ENCODE measurements at regions not wholly inside any gene's neighbourhood (a gene's known extent, or its start where the extent isn't known, plus 50 kb on each side); places are given as distances from the start of the nearest gene placed in this dataset.

DNA sequence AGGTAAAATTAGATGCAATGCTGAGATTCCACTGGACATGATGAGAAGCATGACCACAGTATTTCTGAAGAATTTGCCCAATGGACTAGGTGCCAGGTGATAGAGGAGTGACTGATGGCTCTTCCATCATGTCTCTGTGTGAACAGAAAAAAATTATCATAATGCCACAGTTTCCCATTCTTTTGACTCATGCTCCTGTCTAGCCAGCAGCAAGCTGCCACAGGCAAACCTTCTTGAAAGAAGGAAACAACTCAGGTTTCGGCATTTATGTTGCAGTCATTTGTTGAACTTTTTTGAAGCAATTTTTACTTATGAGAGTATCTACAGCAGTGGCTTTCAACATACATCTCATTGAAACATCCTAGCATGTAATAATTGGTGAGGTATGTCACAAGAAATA lies 284.8 kb upstream of the CD180 start:
- FAIRE-seq = no peak
- dilution Hi-C loops (cut with MboI; ENCODE audit: extremely low pct_ligation_motif_present, low sequenced_read_pairs) = no loop called here
- POLR2A ChIA-PET = no interaction called here

DNA sequence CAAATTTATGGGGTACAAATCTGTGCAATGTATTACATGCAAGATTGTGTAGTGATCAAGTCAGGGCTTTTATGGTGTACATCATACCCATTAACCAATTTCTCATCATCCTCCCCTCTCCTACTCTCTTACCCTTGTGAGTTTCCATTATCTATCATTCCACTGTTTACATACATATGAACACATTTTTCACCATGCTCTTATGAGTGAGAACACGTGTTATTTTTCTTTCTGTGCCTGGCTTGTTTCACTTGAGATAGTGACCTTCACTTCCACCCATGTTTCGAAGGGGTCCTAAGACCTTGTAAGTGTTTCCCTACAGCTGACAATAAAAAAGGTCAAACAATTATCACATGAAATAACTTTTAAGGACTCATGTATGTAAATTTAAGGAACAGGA lies 281.7 kb upstream of the CD180 start:
- intact Hi-C loops (cut with micrococcal nuclease) = no loop called here
- FAIRE-seq = no peak

More for the DNA sequence above, 284.8 kb upstream of the CD180 start:
- Histone ChIP-seq H2AFZ (ENCODE audit: low read depth, low read length) (no peak overlapping the region), H3K4me1 (ENCODE audit: control insufficient read depth, extremely low read depth, insufficient read depth, low read length) (no peaks in the 10 kb centered on the region), H4K20me1 (replicated peaks; ENCODE audit: control insufficient read depth, extremely low read depth, insufficient read depth, low read length) (no peaks in the 10 kb centered on the region), H3K27ac (ENCODE audit: insufficient read depth, low read depth, low read length) (no peak overlapping the region), H3K4me3 (replicated peaks in 1 of 3; ENCODE audit: insufficient read depth in 1 of 3, low read depth in 1 of 3, low read length in 3 of 3) (no peak overlapping the region), H3K36me3 (ENCODE audit: control insufficient read depth in 2 of 2, extremely low read depth in 1 of 2, insufficient read depth in 2 of 2, low read length in 2 of 2) (no peaks in the 10 kb centered on the region), H3K27me3 (ENCODE audit: control insufficient read depth in 2 of 2, insufficient read depth in 2 of 2, low read length in 2 of 2) (no peaks in the 10 kb centered on the region), H3K4me2 (ENCODE audit: insufficient read depth, low read length) (no peak overlapping the region), H3K9me1 (replicated peaks; ENCODE audit: control insufficient read depth, extremely low read depth, insufficient read depth, low read length) (no peaks in the 10 kb centered on the region), H3K9ac (replicated peaks; ENCODE audit: extremely low read depth, insufficient read depth, low read length) (no peak overlapping the region), H3K9me3 (replicated peaks; ENCODE audit: control insufficient read depth, insufficient read depth, low read length) (no peaks in the 10 kb centered on the region), H3K79me2 (ENCODE audit: control insufficient read depth, insufficient read depth, low read length) (no peaks in the 10 kb centered on the region)
- no TSS peak for BruUV-seq (replicated peaks)
- no peak for TF ChIP-seq MYC (IDR thresholded peaks at IDR 0.05; ENCODE audit: low read depth, low read length)
- CTCF ChIA-PET = interaction anchor here (1.3 to 1.6 kb wide), 2 partner anchors 10 to 12 kb away, joined by 4 to 5 read pairs; no protein-coding TSS in a partner anchor
- no peak for DNase-seq (ENCODE audit: low read depth, low spot score)
- intact Hi-C loops (cut with micrococcal nuclease) = no loop called here

More for the DNA sequence above, 281.7 kb upstream of the CD180 start:
- TF ChIP-seq, protein P1, sequence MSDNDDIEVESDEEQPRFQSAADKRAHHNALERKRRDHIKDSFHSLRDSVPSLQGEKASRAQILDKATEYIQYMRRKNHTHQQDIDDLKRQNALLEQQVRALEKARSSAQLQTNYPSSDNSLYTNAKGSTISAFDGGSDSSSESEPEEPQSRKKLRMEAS (IDR thresholded peaks at IDR 0.05; ENCODE audit: insufficient read depth, insufficient read length) = no peak
- TF ChIP-seq JUN (IDR thresholded peaks at IDR 0.05; ENCODE audit: borderline replicate concordance, insufficient read depth, insufficient read length, low read depth) (no peak), POLR2AphosphoS5 (IDR thresholded peaks at IDR 0.05; ENCODE audit: insufficient read depth, low read depth, low read length) (no peak), MYC (IDR thresholded peaks at IDR 0.05; ENCODE audit: low read depth, low read length) (no peak), EZH2 (IDR thresholded peaks at IDR 0.05; ENCODE audit: borderline replicate concordance, low read depth, low read length, severe bottlenecking) (no peak), FOS (IDR thresholded peaks at IDR 0.05; ENCODE audit: borderline replicate concordance, insufficient read depth, low read length) (no peak), GATA2 (IDR thresholded peaks at IDR 0.05; ENCODE audit: insufficient read depth, insufficient read length, low read depth, low read length) (no peak), POLR2A (IDR thresholded peaks at IDR 0.05; ENCODE audit: low read depth, low read length) (no peak)
- TF ChIP-seq, protein P2, sequence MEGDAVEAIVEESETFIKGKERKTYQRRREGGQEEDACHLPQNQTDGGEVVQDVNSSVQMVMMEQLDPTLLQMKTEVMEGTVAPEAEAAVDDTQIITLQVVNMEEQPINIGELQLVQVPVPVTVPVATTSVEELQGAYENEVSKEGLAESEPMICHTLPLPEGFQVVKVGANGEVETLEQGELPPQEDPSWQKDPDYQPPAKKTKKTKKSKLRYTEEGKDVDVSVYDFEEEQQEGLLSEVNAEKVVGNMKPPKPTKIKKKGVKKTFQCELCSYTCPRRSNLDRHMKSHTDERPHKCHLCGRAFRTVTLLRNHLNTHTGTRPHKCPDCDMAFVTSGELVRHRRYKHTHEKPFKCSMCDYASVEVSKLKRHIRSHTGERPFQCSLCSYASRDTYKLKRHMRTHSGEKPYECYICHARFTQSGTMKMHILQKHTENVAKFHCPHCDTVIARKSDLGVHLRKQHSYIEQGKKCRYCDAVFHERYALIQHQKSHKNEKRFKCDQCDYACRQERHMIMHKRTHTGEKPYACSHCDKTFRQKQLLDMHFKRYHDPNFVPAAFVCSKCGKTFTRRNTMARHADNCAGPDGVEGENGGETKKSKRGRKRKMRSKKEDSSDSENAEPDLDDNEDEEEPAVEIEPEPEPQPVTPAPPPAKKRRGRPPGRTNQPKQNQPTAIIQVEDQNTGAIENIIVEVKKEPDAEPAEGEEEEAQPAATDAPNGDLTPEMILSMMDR (IDR thresholded peaks at IDR 0.05; ENCODE audit: extremely low read depth in 1 of 2, insufficient read depth in 1 of 2, low read depth in 1 of 2, low read length in 2 of 2) = no peak
- Histone ChIP-seq H2AFZ (ENCODE audit: low read depth, low read length) (no peak overlapping the region), H3K9ac (replicated peaks; ENCODE audit: extremely low read depth, insufficient read depth, low read length) (no peak overlapping the region), H3K4me3 (replicated peaks in 1 of 3; ENCODE audit: insufficient read depth in 1 of 3, low read depth in 1 of 3, low read length in 3 of 3) (no peak overlapping the region), H3K27ac (ENCODE audit: insufficient read depth, low read depth, low read length) (no peak overlapping the region), H3K27me3 (ENCODE audit: control insufficient read depth in 2 of 2, insufficient read depth in 2 of 2, low read length in 2 of 2) (no peaks in the 10 kb centered on the region), H3K9me1 (replicated peaks; ENCODE audit: control insufficient read depth, extremely low read depth, insufficient read depth, low read length) (no peaks in the 10 kb centered on the region), H4K20me1 (replicated peaks; ENCODE audit: control insufficient read depth, extremely low read depth, insufficient read depth, low read length) (no peaks in the 10 kb centered on the region), H3K4me1 (ENCODE audit: control insufficient read depth, extremely low read depth, insufficient read depth, low read length) (no peaks in the 10 kb centered on the region), H3K79me2 (ENCODE audit: control insufficient read depth, insufficient read depth, low read length) (no peaks in the 10 kb centered on the region), H3K9me3 (replicated peaks; ENCODE audit: control insufficient read depth, insufficient read depth, low read length) (no peaks in the 10 kb centered on the region), H3K36me3 (ENCODE audit: control insufficient read depth in 2 of 2, extremely low read depth in 1 of 2, insufficient read depth in 2 of 2, low read length in 2 of 2) (no peaks in the 10 kb centered on the region), H3K4me2 (ENCODE audit: insufficient read depth, low read length) (no peak overlapping the region)
- CTCF ChIA-PET = interaction anchor here (1.4 to 1.5 kb wide), 2 partner anchors 10 to 13 kb away, joined by 5 read pairs; no protein-coding TSS in a partner anchor
- no TSS peak for BruUV-seq (replicated peaks)
- dilution Hi-C loops (cut with MboI; ENCODE audit: extremely low pct_ligation_motif_present, low sequenced_read_pairs) = no loop called here
- no peak for DNase-seq (ENCODE audit: low read depth, low spot score)
- POLR2A ChIA-PET = no interaction called here

Data from endothelial cell of umbilical vein (primary cell).